ENCODE measurements at regions not wholly inside any gene's neighbourhood (a gene's known extent, or its start where the extent isn't known, plus 50 kb on each side); places are given as distances from the start of the nearest gene placed in this dataset.

- H3K4me3 ChIP-seq (ENCODE audit: low read depth, low read length), result no peak overlapping the region
- TF ChIP-seq, protein P1, sequence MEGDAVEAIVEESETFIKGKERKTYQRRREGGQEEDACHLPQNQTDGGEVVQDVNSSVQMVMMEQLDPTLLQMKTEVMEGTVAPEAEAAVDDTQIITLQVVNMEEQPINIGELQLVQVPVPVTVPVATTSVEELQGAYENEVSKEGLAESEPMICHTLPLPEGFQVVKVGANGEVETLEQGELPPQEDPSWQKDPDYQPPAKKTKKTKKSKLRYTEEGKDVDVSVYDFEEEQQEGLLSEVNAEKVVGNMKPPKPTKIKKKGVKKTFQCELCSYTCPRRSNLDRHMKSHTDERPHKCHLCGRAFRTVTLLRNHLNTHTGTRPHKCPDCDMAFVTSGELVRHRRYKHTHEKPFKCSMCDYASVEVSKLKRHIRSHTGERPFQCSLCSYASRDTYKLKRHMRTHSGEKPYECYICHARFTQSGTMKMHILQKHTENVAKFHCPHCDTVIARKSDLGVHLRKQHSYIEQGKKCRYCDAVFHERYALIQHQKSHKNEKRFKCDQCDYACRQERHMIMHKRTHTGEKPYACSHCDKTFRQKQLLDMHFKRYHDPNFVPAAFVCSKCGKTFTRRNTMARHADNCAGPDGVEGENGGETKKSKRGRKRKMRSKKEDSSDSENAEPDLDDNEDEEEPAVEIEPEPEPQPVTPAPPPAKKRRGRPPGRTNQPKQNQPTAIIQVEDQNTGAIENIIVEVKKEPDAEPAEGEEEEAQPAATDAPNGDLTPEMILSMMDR (IDR thresholded peaks at IDR 0.05; ENCODE audit: borderline replicate concordance, insufficient read depth, low read depth, low read length), result no peak
Observed at GRCh38 chr13:97559030-97559429, 125.1 kb downstream of the RAP2A start.

- no peak overlapping the region for H3K4me3 ChIP-seq (ENCODE audit: low read depth, low read length)
- TF ChIP-seq, protein P1 (IDR thresholded peaks at IDR 0.05; ENCODE audit: borderline replicate concordance, insufficient read depth, low read depth, low read length), result no peak
Observed at GRCh38 chr13:97559981-97560380, 126.0 kb downstream of the RAP2A start.

GRCh38 chr13:97561182-97561581 is 127.2 kb downstream of the RAP2A start:
- TF ChIP-seq, protein P1 (IDR thresholded peaks at IDR 0.05; ENCODE audit: borderline replicate concordance, insufficient read depth, low read depth, low read length), result no peak
- no peak overlapping the region for H3K4me3 ChIP-seq (ENCODE audit: low read depth, low read length)

DNA sequence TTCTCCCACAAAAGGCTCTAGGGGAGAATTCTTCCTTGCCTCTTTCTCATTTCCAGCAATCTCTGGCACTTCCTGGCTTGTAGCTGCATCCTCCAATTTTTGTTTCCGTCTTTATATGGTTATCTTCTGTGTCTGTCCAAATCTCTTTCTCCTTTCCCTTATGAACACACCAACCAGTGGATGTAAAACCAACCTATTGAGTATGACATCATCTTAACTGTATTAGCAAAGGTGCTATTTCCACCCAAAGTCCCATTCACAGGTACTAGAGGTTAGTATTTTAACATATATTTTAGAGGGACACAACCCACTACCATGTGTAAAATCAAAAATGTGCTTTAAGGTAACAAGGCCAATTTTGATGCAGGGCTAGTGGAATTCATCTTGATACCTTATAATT is 129.0 kb downstream of the RAP2A start:
- TF ChIP-seq, protein P1 (IDR thresholded peaks at IDR 0.05; ENCODE audit: borderline replicate concordance, insufficient read depth, low read depth, low read length), result no peak
- no peak overlapping the region for H3K4me3 ChIP-seq (ENCODE audit: low read depth, low read length)

DNA sequence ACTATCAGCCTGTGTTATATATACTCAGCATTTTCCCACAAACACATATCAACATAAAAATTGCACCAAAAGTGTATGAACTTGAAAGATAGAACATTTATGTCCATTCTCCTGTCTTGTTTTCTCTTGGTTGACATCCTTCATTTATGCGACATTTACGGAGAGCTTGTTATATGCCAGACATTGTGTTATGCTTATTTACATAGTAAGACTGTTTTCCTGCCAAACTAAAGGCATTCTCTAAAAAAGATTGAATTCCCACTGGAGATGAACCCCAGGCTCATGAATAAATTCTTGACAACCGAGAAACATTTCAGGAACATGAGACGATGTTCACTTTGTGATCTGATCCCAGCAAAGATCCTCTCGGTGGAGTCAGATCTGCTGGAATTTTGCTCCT is 131.0 kb downstream of the RAP2A start:
- H3K4me3 ChIP-seq (ENCODE audit: low read depth, low read length), result no peak overlapping the region
- TF ChIP-seq, protein P1 (IDR thresholded peaks at IDR 0.05; ENCODE audit: borderline replicate concordance, insufficient read depth, low read depth, low read length), result no peak

DNA sequence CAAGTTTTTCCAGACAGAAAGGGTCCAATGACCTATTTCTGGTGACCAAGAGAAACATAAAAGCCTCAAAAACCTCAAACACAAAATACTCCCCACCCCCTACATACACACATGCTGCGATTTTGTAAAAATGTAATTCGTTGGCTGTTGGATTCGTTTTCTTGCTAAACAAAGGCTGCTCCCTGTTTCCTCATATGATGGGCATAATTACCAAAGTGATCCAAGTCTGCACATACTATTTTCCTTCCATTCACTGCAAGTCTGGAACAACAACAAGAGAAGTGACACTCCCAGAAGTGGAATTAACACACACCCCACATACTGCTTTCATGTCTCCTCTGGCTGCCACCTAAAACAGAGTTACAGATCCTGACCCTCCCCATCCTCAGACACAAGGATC is 131.9 kb downstream of the RAP2A start:
- H3K4me3 ChIP-seq (ENCODE audit: low read depth, low read length), result no peak overlapping the region
- TF ChIP-seq, protein P1 (IDR thresholded peaks at IDR 0.05; ENCODE audit: borderline replicate concordance, insufficient read depth, low read depth, low read length), result no peak

GRCh38 chr13:97566907-97567306 is 132.9 kb downstream of the RAP2A start:
- no peak overlapping the region for H3K4me3 ChIP-seq (ENCODE audit: low read depth, low read length)
- TF ChIP-seq, protein P1 (IDR thresholded peaks at IDR 0.05; ENCODE audit: borderline replicate concordance, insufficient read depth, low read depth, low read length), result no peak
